ENCODE measurements at regions not wholly inside any gene's neighbourhood (a gene's known extent, or its start where the extent isn't known, plus 50 kb on each side); places are given as distances from the start of the nearest gene placed in this dataset.

GRCh38 chr3:34073961-34074360 is 275.5 kb downstream of the PDCD6IP start:
- TF ChIP-seq CTCF (IDR thresholded peaks at IDR 0.05) (no peak), TEAD4 (CRISPR knock-in tag; IDR thresholded peaks at IDR 0.05) (no peak), FOXP1 (CRISPR knock-in tag; IDR thresholded peaks at IDR 0.05; ENCODE audit: borderline replicate concordance) (no peak), SMAD4 (CRISPR knock-in tag; IDR thresholded peaks at IDR 0.05) (no peak), NR1H2 (CRISPR knock-in tag; IDR thresholded peaks at IDR 0.05) (no peak)
- TF ChIP-seq, protein P1, sequence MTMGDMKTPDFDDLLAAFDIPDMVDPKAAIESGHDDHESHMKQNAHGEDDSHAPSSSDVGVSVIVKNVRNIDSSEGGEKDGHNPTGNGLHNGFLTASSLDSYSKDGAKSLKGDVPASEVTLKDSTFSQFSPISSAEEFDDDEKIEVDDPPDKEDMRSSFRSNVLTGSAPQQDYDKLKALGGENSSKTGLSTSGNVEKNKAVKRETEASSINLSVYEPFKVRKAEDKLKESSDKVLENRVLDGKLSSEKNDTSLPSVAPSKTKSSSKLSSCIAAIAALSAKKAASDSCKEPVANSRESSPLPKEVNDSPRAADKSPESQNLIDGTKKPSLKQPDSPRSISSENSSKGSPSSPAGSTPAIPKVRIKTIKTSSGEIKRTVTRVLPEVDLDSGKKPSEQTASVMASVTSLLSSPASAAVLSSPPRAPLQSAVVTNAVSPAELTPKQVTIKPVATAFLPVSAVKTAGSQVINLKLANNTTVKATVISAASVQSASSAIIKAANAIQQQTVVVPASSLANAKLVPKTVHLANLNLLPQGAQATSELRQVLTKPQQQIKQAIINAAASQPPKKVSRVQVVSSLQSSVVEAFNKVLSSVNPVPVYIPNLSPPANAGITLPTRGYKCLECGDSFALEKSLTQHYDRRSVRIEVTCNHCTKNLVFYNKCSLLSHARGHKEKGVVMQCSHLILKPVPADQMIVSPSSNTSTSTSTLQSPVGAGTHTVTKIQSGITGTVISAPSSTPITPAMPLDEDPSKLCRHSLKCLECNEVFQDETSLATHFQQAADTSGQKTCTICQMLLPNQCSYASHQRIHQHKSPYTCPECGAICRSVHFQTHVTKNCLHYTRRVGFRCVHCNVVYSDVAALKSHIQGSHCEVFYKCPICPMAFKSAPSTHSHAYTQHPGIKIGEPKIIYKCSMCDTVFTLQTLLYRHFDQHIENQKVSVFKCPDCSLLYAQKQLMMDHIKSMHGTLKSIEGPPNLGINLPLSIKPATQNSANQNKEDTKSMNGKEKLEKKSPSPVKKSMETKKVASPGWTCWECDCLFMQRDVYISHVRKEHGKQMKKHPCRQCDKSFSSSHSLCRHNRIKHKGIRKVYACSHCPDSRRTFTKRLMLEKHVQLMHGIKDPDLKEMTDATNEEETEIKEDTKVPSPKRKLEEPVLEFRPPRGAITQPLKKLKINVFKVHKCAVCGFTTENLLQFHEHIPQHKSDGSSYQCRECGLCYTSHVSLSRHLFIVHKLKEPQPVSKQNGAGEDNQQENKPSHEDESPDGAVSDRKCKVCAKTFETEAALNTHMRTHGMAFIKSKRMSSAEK (CRISPR knock-in tag; IDR thresholded peaks at IDR 0.05; ENCODE audit: borderline replicate concordance): no peak

Data from WTC11 (cell line).